Body of pancreas (tissue), 4 donors: ENCODE measurements at regions not wholly inside any gene's neighbourhood (a gene's known extent, or its start where the extent isn't known, plus 50 kb on each side); places are given as distances from the start of the nearest gene placed in this dataset.

Experiments used
- CTCF ChIP-seq, 7 experiments: fragments of 450-650 bp in 4 of 7; fragments of 200-600 bp in 3 of 7; sonication (generic) in 3 of 7; IDR thresholded peaks; one replicate each; pipeline ENCODE4 v1.5.1; 2016 to 2019; ENCODE audit warnings: antibody characterized with exemption in 7 of 7
- POLR2A ChIP-seq, 3 donors: fragments of 450-650 bp; IDR thresholded peaks; one replicate each; pipeline ENCODE4 v1.6.1; 2016; ENCODE audit warnings: antibody characterized with exemption in 3 of 3, mild to moderate bottlenecking in 2 of 3

GRCh38 chr2:195560209-195560895, 96.7 kb upstream of the SLC39A10 start:
- TF ChIP-seq CTCF (IDR thresholded peaks at IDR 0.05): no peak
- no peak for TF ChIP-seq POLR2A (IDR thresholded peaks at IDR 0.05)
